Tibial nerve (tissue), 4 donors: ENCODE measurements at regions not wholly inside any gene's neighbourhood (a gene's known extent, or its start where the extent isn't known, plus 50 kb on each side); places are given as distances from the start of the nearest gene placed in this dataset.

Experiments
- EP300 ChIP-seq, 2 donors: sonication (generic); formaldehyde crosslinking; IDR thresholded peaks; one replicate each; pipeline ENCODE4 v1.6.1; 2017; ENCODE audit warnings: antibody characterized with exemption in 2 of 2, mild to moderate bottlenecking in 1 of 2
- TF ChIP-seq, protein P1 (sequence below), 5 experiments: fragments of 200-600 bp in 3 of 5; fragments of 450-650 bp in 2 of 5; sonication (generic) in 3 of 5; IDR thresholded peaks; one replicate each; pipeline ENCODE4 v1.5.1; 2016 to 2019; ENCODE audit warnings: antibody characterized with exemption in 5 of 5, mild to moderate bottlenecking in 3 of 5, moderate library complexity in 2 of 5

DNA sequence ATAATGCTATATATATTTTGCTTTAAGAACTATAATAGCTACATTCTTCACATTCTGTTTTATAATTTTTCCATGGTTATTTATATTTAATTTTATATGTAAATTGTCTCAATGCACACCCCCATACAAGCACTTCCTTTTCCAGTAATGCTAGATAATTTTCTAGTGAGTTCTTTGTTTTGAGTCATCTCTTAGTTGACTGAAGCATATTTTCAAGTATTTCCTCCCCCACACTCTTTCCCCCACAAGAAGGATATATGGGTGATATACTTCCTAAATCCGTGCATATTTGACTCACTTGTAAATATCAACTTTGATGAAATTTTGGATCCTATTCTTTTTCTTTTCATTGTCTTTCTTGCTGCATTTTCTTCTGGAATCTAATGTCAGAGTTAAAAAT lies 82.1 kb upstream of the SRSF6 start:
- TF ChIP-seq, protein P1, sequence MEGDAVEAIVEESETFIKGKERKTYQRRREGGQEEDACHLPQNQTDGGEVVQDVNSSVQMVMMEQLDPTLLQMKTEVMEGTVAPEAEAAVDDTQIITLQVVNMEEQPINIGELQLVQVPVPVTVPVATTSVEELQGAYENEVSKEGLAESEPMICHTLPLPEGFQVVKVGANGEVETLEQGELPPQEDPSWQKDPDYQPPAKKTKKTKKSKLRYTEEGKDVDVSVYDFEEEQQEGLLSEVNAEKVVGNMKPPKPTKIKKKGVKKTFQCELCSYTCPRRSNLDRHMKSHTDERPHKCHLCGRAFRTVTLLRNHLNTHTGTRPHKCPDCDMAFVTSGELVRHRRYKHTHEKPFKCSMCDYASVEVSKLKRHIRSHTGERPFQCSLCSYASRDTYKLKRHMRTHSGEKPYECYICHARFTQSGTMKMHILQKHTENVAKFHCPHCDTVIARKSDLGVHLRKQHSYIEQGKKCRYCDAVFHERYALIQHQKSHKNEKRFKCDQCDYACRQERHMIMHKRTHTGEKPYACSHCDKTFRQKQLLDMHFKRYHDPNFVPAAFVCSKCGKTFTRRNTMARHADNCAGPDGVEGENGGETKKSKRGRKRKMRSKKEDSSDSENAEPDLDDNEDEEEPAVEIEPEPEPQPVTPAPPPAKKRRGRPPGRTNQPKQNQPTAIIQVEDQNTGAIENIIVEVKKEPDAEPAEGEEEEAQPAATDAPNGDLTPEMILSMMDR (IDR thresholded peaks at IDR 0.05): no peak
- TF ChIP-seq EP300 (IDR thresholded peaks at IDR 0.05): no peak
